Muscle layer of colon (tissue), 2 donors: ENCODE measurements at regions not wholly inside any gene's neighbourhood (a gene's known extent, or its start where the extent isn't known, plus 50 kb on each side); places are given as distances from the start of the nearest gene placed in this dataset.

Experiments
- H3K27ac ChIP-seq: one replicate; pipeline ENCODE4 v1.7.0; 2013; ENCODE audit warnings: low read depth, mild to moderate bottlenecking, low read length, moderate library complexity
- H3K27me3 ChIP-seq, 2 donors: one replicate each; pipeline ENCODE4 v1.7.0; 2013; ENCODE audit warnings: low read length in 2 of 2, mild to moderate bottlenecking in 2 of 2; ENCODE audit not compliant: insufficient read depth in 2 of 2, control insufficient read depth in 1 of 2
- H3K36me3 ChIP-seq: one replicate; pipeline ENCODE4 v1.7.0; 2013; ENCODE audit warnings: mild to moderate bottlenecking, low read length; ENCODE audit not compliant: insufficient read depth
- H3K4me1 ChIP-seq: one replicate; pipeline ENCODE4 v1.7.0; 2013; ENCODE audit warnings: mild to moderate bottlenecking, low read length; ENCODE audit not compliant: insufficient read depth
- H3K4me3 ChIP-seq, 2 donors: one replicate each; pipeline ENCODE4 v1.7.0; 2013; ENCODE audit warnings: low read length in 2 of 2, low read depth in 1 of 2, mild to moderate bottlenecking in 1 of 2, moderate library complexity in 1 of 2
- H3K9ac ChIP-seq: one replicate; pipeline ENCODE4 v1.7.0; 2013; ENCODE audit warnings: low read length
- H3K9me3 ChIP-seq: one replicate; pipeline ENCODE4 v1.7.0; 2013; ENCODE audit warnings: mild to moderate bottlenecking, low read length
- donor health status: abdominal sarcoma.
- donor health status: Adenocarcinoma of cecum.

DNA sequence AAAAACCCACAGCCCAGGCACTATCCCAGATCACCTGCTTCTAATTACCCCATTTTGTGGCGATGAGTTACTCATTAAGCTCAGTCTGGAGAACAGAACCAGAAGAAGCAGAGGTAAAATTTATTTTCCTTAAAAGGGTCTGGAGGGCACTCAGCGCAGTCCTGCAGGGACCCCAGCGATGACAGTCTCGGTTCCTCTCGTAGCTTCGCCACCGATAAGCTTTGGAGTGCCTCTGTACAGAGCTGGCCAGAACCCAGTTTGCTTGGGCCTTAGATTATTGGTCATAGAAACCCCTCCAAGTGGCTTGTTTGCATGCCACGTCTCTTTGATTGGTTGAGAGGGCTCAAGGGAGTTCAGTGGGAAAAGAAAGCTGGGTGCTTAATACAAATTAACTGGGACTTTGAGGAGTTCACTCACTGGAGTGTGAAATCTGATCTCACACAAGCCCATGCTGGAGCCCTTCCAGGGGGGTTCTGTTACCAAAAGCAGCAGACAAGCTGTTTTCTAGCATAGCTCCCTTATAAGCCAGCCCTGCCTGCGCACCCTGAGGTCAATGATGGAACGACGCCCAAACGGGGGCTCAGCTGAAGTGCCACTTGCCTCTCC lies 158.5 kb upstream of the ARID1B start:
- no peaks in the 10 kb centered on the region for H3K36me3 ChIP-seq
- H3K9me3 ChIP-seq = no peaks in the 10 kb centered on the region
- no peak overlapping the region for H3K4me3 ChIP-seq
- peaks cover 5% of the 10 kb centered on the region for H3K4me1 ChIP-seq
- no peak overlapping the region for H3K9ac ChIP-seq
- H3K27ac ChIP-seq = no peak overlapping the region
- no peaks in the 10 kb centered on the region for H3K27me3 ChIP-seq

DNA sequence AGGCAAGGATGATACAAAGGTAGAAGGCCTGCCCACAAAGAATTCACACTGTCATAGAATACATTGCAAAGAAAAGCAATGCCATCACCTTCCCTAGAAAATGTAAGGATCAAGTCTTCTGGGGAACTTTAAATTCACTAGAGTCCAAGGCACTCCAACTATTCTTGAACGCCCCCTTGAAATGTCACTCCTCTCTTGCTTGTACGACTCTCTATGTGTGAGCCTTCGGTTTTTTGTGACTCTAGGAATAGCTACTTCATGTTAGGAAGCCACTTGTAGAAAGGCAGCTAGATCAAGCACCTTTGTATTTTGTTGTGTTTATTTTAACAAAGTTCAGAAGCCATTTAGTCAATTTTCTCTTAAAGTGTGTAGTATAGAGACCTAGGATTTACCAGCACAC lies 159.2 kb upstream of the ARID1B start:
- Histone ChIP-seq H3K36me3 (no peaks in the 10 kb centered on the region), H3K27me3 (no peaks in the 10 kb centered on the region), H3K4me3 (no peak overlapping the region), H3K27ac (no peak overlapping the region), H3K4me1 (no peaks in the 10 kb centered on the region), H3K9me3 (no peaks in the 10 kb centered on the region), H3K9ac (no peak overlapping the region)

DNA sequence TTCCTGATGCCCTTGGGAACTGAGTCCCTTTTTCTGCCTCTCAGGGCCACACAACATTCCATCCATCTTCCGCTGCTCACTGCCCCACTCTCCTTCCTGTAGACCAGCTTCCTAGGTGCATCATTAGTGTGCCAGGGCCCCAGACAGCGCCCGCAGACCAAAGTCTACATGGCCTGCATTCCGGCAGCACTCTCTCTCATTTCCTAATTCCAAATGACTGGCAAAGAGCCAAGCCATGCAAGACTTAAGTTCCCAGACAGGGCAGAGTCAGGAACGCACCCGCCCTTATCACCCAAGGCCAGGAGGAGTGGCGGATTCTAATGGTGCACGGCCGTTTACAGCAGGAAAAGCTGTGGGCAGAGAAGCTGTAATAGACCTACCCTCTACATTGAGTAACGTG lies 159.8 kb upstream of the ARID1B start:
- Histone ChIP-seq H3K4me1 (no peaks in the 10 kb centered on the region), H3K9me3 (no peaks in the 10 kb centered on the region), H3K4me3 (no peak overlapping the region), H3K9ac (no peak overlapping the region), H3K27ac (no peak overlapping the region), H3K36me3 (no peaks in the 10 kb centered on the region), H3K27me3 (no peaks in the 10 kb centered on the region)

- Histone ChIP-seq H3K9me3 (no peaks in the 10 kb centered on the region), H3K36me3 (no peaks in the 10 kb centered on the region), H3K27ac (no peak overlapping the region)
These were observed 160.7 kb upstream of the ARID1B start for GRCh38 chr6:156616495-156616894.

DNA sequence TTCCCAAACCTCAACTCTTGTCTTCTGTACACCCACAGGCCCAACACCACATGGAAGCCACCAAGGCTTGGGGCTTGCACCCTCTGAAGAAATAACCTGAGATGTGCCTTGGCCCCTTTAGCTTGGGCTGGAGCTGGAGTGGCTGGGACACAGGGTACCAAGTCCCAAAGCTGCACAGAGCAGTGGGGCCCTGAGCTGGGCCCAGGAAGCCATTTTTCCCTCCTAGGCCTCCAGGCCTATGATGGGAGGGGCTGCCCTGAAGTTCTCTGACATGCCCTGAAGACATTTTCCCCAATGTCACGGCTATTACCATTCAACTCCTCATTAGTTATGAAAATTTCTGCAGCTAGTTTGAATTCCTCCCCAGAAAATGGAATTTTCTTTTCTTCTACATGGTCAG lies 163.2 kb upstream of the ARID1B start:
- no peak overlapping the region for H3K9ac ChIP-seq
- H3K36me3 ChIP-seq = no peaks in the 10 kb centered on the region
- no peak overlapping the region for H3K27ac ChIP-seq
- H3K4me1 ChIP-seq = no peaks in the 10 kb centered on the region
- no peaks in the 10 kb centered on the region for H3K27me3 ChIP-seq
- H3K9me3 ChIP-seq = no peaks in the 10 kb centered on the region
- no peak overlapping the region for H3K4me3 ChIP-seq

More at GRCh38 chr6:156616495-156616894, 160.7 kb upstream of the ARID1B start:
- Histone ChIP-seq H3K4me3 (no peak overlapping the region), H3K27me3 (no peaks in the 10 kb centered on the region), H3K9ac (no peak overlapping the region), H3K4me1 (no peaks in the 10 kb centered on the region)

DNA sequence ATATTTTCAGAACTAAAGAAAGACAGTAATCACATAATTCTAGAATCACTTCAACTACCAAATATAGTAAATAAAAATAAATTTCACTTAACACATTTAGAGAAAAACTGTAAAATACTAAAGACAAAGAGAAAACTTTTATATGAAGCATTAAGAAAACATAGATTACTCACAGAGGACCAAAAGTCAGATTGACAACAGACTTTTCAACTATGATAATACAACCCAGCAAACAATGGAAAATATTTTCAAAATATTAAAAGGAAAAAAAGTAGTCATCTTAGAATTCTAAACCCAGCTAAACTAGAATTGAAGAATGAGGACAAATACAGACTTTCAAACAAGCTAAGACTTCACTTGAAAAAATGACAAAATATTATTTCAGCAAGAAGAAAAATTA lies 164.8 kb upstream of the ARID1B start:
- no peaks in the 10 kb centered on the region for H3K4me1 ChIP-seq
- no peaks in the 10 kb centered on the region for H3K27me3 ChIP-seq
- H3K9me3 ChIP-seq = no peaks in the 10 kb centered on the region
- no peaks in the 10 kb centered on the region for H3K36me3 ChIP-seq
- no peak overlapping the region for H3K4me3 ChIP-seq
- H3K27ac ChIP-seq = no peak overlapping the region
- H3K9ac ChIP-seq = no peak overlapping the region

GRCh38 chr6:156602066-156602385 lies 175.2 kb upstream of the ARID1B start:
- Histone ChIP-seq H3K27ac (no peak overlapping the region), H3K9ac (no peak overlapping the region), H3K9me3 (no peaks in the 10 kb centered on the region), H3K27me3 (no peaks in the 10 kb centered on the region), H3K4me3 (no peak overlapping the region), H3K4me1 (peaks cover 7% of the 10 kb centered on the region), H3K36me3 (no peaks in the 10 kb centered on the region)

DNA sequence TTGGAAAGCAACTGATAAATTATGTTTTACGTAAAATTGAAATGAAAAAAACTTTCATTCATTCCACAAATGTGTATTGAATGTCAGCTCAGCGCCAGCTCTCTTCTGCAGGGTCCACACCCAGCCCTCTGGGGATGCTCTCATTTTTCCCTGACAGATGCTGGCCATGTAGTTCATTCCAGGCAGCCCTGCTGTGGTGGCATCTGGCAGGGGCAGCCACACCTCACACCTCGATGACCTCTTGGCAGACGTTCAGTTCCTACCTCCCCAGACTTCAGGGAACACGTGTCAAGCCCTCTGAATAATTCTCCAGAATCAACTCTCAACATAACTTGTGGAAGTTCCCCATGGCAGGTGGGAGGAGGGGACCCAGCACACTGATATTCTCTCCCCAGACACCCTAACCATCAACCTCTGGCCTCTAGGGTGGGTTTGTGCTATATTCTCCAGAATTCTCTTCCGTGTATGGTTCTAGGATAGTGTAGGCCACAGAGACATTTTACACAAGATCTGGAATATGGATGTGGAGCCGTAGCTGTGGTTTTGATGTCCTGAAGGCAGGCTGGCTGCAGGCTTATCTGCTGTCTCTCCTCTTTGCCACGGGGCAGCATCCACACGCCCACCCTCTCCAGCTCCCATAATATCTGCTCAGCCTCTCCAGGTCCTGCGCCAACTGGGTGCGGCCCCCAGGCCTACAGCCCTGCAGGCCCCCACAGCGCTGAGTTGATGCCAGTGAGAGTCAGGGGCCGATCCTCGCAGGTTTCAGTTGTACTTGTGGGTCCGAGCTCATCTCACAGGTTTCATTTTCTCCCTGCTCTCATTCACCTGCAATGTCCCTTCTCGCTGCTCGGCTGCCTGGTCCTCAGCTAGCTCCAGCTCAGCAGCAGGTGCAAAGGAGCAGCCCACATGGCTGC lies 175.8 kb upstream of the ARID1B start:
- no peaks in the 10 kb centered on the region for H3K27me3 ChIP-seq
- no peaks in the 10 kb centered on the region for H3K9me3 ChIP-seq
- H3K27ac ChIP-seq = no peak overlapping the region
- no peak overlapping the region for H3K4me3 ChIP-seq
- no peak overlapping the region for H3K9ac ChIP-seq
- peaks cover 7% of the 10 kb centered on the region for H3K4me1 ChIP-seq
- H3K36me3 ChIP-seq = no peaks in the 10 kb centered on the region

- Histone ChIP-seq H3K4me1 (peaks cover 7% of the 10 kb centered on the region), H3K9me3 (no peaks in the 10 kb centered on the region), H3K27ac (no peak overlapping the region), H3K4me3 (no peak overlapping the region), H3K9ac (no peak overlapping the region), H3K36me3 (no peaks in the 10 kb centered on the region), H3K27me3 (no peaks in the 10 kb centered on the region)
These were observed 176.5 kb upstream of the ARID1B start for GRCh38 chr6:156600678-156601077.

- H3K27ac ChIP-seq = no peak overlapping the region
- no peaks in the 10 kb centered on the region for H3K9me3 ChIP-seq
- H3K4me1 ChIP-seq = peaks cover 7% of the 10 kb centered on the region
- no peaks in the 10 kb centered on the region for H3K27me3 ChIP-seq
- no peak overlapping the region for H3K9ac ChIP-seq
- H3K4me3 ChIP-seq = no peak overlapping the region
- H3K36me3 ChIP-seq = no peaks in the 10 kb centered on the region
These were observed 177.1 kb upstream of the ARID1B start for GRCh38 chr6:156599978-156600590.

- H3K36me3 ChIP-seq = no peaks in the 10 kb centered on the region
- H3K9me3 ChIP-seq = no peaks in the 10 kb centered on the region
- no peak overlapping the region for H3K9ac ChIP-seq
- H3K4me1 ChIP-seq = peaks cover 7% of the 10 kb centered on the region
- no peaks in the 10 kb centered on the region for H3K27me3 ChIP-seq
- no peak overlapping the region for H3K4me3 ChIP-seq
- no peak overlapping the region for H3K27ac ChIP-seq
These were observed 177.8 kb upstream of the ARID1B start for GRCh38 chr6:156599366-156599765.
